Femur (tissue), 1 donor: ENCODE measurements at regions not wholly inside any gene's neighbourhood (a gene's known extent, or its start where the extent isn't known, plus 50 kb on each side); places are given as distances from the start of the nearest gene placed in this dataset.
"Not testable (repeated sequence)": the region's sequence is repeated elsewhere in the genome, so short reads cannot be mapped to it uniquely, and the experiment has no call there.

Experiments used
- DNase-seq: peaks from one replicate; pipeline ENCODE4 v3.0.0-alpha.2; 2017

DNA sequence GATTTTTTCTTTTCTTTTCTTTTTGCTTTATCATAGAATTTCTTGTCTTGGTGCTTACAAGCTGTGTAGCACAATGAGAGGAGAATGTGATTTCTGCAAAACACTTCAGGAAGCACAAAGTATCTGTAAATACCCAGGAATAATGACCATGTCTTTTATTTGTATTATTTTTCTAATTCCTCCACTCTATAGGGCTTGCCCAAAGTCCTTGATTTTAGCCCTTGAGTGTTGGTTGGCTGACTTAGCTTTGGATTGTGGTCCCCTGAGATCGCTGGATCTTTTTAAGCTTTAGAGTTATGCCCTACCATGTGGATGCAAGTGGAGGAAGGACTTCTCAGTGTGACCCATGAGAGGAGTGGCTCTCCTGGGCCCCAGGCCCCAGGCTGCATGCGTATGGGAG is 52.2 kb downstream of the HOXC4 start:
- DNase-seq: not testable (repeated sequence)

DNA sequence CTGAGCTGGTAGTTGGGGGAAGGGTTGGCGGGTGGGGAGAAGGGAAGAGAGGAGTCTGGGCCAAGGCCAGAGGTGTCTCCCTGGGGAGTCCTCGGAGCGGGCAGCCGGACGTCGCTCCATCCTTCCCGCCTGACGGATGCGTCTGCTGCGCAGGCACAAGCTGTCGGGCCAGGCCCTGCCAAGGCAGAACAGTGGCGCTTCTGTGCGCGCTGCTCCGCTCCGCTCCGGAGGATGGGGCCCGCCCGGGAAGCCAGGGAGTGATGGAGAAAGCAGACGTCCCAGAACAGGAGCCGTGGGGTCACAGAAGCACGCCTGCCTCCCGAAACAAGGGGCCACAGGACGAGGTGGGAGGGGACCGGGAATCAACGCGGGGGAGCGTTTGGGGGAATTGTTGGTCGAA is 52.6 kb downstream of the HOXC4 start:
- DNase-seq: peak; percentile 49

DNA sequence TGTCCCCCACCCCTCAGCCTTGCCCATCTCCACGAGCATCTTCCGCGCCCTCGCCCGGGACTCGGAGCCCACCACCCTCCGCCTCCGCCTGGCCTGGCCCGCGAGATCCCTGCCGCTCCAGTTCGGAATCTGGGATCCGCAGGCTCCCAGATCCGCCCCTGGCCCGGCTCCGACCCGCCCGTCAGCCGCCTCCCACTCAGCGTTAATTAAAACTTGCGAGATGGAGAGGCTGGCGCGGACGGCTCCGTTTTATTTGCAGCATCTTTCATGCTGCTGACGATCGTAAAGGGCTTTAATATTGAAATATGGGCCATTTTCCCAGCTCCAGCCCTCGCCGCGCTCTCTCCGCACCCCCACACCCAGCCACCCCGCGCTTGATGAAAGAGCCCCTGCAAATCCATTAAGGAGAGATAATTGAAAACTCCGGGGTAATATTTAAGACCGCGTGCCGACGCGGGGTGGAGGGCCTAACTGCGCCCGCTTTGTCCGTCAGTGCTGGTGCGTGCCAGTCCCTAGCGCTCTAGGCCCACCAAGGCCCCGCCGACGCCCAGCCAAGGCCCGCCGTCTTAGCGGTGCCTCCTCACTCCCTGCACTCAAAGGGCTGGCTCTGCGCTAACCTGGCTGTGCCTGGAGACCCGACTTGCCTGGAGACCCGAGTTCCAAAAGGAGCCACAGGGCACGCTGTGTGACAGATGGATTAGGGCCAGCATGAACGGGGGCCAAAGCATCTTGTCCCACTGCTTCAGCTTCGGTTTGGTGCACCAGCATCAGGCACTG is 53.4 kb downstream of the HOXC4 start:
- DNase-seq: not testable (repeated sequence)

DNA sequence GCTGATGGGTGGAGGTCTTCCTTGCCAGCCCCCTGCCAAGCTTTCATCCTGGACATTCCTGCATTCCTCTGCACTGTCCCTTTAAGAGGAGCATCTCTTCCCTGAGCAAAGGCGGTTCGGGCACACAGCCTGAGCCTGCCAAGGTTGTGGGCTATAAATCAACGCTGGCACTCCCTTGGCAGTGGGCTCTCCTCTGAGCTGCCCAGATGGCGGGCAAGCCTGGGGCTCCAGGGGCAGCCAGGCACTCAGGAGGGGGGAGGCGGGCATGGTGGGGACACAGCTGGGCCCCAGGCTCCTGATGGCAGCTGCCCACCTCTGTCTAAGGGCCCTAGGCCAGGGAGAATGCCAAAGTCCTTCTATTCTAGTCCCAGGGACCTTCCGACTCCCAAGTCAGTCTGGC is 58.7 kb downstream of the HOXC4 start:
- peak; percentile 72 for DNase-seq

DNA sequence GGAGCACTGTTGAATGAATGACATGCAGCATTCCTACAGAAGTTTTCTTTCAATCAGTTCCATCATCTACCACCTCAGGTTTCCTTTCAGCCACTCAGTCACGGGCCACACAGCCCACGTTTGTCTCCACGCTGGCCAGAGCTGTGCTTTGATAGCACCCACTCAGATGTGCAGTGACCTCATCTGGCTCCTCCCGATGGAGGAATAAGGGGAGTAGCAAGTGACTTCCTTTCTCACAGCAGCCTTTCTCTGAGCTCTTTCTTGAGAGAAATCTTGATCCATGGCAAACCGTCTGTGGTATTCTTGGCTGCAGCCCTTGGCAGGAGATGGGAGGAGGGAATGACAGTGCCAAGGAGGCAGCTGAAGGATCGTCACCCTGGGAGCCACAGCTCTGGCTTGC is 62.4 kb downstream of the HOXC4 start:
- peak; percentile 29 for DNase-seq

DNA sequence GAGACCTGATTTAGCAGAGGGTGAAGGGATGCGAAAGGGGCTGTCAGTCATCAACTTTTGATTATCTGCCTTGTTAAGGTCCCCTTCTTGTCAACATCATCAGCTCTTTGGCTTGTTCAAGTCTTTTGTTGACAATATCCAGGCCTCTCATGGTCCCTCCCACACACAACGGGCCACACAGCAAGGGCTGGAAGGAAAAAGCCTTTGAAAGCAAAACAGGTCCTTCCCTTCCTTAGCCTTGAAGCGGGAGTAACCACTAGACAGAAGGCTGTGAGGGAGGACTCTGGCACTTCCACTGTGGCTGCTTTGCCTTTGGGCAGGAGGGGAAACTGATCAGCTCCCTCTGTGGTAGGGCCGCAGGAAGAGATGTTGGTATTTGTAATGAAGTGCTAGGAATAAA is 63.8 kb downstream of the HOXC4 start:
- DNase-seq: not testable (repeated sequence)

DNA sequence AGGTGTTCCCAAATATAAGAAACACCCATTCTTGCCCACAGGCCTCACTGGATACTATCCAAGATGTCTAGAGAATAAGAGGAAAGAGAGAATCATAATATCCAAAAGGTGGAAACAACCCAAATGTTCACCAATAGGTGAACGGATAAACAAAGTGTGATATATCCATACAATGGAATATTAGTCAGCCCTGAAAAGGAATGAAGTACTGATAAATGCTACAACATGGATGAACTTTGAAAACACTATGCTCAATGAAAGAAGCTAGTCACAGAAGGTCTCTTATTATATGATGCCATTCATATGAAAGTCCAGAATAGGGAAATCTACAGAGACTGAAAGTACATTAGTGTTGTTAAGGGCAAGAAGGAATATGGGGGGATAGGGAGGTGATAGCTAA is 65.4 kb downstream of the HOXC4 start:
- not testable (repeated sequence) for DNase-seq

DNA sequence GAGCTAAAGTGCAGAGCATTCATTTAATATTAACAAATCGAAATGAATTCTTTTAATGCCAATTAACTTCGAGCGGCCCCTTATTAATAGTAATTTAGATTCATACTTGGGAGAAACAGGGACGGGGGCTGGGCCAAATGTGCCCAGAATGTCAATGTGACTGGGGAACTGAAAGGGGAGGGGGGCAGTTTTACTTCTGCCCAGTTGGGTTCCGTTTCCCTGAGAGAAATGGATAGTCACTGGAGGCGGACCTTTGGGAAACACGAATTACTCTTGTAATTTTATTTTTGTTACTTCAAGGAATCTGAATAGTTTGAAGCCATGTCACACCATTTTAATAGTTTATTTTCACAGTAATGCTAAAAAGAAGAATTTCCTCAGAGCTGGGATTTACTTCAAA is 64.8 kb downstream of the SMUG1 start:
- not testable (repeated sequence) for DNase-seq

DNA sequence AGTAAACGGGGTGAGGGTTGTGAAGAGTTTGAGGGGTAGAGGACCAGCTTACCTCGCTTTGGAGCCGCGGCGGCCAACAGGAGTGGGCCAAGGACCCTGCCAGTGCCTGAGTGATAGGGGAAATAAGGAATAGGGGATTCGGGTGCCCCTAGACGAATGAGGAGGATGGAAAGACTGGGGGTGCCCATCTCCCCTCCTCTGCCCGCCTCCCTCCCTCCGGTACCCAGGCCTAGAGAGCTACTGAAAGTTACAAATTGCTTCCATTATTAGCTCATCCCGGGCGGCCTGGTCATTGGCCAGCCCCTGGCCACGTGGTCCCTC is 63.1 kb downstream of the SMUG1 start:
- DNase-seq: not testable (repeated sequence)

DNA sequence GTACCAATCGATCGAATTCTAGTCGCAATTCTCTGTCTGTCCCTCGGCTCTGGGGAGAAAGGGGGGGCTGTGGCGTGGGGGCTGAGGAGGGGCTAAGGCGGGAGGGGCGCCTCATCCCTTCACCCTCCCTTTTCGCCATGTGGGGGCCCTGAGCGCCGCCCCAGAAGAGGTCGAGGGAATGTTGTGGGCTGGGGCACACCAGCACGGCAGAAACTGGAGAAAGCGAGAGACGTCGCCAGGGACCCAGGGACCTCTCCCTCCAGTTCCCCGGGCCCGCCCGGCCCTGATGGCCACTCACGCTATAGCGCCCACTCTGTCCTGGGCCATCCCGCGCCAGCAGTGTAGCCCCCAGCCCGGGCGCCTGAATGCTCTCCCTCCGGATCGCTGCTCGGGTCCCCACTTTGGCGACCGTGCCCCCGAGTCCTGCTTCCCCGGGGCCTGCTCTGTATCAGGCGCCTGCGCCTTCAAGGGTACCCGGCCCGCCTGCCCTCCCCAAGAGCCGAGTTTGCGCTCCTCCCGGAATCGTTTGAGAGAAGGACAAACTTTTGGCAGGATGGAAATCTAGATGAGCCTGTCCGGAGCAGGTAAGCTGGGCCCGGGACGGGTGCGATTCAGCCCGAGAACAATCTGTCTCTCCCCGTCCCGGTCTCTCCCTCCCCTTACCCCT is 62.6 kb downstream of the SMUG1 start:
- DNase-seq: peak; percentile 66

DNA sequence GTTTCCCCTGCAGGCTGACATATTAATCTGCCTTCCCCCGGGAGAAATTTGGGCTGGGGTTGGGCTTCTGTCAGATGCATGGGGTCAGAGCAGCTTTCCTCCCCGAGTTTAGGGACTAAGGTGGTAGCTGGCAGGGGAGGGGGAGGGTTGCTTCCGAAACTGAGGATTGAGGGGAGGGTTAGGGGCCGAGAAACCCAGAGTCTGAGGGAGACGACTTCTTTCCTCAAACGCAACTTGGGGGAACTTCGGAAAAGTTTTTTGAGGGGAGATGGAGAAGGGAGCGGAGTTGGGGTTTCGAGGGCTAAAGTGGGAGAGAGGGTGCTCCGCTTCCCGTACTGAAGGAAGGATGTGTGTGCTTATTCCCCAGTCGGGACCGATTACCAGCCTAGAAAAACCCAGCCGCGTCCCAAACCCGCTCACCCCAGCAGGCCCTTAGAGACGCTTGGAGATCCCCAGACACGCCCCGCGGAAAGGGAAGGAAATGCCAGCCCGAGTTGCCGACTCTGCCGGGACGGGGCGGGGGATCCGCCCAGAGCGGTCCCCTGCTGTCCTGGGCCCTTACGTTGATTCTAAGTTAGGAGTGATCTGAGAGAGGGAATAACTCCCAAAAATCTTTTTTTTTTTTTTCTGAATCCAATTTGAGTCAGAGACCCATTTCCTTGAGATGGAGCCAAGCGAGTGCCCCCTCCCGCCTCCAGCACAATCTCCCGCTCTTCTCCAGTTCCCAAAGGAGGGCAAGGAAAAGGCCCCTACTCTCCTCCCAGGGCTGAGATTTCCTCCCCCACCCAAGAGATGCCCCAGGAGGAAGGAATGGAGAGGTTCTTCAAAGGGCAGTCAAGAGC is 61.9 kb downstream of the SMUG1 start:
- DNase-seq: peak; percentile 78

DNA sequence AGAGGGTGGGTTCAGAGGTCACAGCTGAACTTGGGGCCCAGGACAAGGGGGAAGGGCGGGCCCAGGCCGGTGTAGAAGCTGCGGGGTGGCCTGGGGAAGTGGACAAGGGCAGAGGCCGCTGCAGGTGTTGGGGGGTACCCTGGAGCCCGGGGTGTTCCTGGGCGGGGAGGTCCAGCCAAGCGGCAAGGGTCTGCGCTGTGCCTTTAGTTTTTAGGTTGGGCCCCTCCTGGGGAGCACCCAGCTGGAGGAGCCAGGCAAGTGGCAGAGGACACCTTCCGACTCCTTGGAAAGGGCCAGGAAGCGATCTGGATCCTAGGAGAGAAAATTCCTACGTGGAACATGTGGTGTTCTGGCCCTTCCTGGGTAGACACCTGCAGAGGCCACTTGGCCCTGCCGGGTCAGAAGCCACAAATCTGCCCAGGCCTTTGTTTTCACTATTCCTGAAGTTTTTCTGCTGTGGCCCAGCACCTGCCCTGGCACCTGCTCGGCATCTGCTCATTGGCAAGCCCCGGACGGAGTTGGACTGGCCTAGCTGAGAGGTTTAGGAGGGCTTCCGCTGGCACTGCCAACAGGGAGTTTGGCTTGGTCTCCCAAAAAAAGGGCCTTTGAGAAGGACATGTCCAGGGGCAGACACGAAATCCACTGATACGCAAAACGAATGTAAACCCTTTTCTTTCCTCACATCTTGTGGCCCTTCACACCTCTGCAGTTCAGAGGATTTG is 61.1 kb downstream of the SMUG1 start:
- DNase-seq: no peak

DNA sequence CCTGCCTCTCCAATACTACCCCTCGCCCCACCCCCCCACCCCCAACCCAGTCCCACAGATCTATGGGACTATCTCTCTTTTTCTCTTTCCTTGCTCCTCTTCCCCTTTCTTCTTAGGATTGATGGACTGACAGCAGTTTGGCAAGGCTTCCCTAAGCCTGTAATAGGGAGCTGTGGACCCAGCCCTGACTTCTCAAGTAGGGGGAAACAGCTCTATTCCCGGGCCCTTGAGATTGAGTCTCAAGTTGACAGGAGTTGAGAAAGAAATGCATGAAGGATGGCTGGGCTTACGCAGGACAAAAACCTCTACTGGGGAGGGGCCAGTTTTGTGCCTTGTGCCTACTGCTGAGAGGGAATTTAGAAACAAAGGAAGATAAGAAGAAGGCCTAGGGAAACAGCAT is 60.4 kb downstream of the SMUG1 start:
- no peak for DNase-seq

DNA sequence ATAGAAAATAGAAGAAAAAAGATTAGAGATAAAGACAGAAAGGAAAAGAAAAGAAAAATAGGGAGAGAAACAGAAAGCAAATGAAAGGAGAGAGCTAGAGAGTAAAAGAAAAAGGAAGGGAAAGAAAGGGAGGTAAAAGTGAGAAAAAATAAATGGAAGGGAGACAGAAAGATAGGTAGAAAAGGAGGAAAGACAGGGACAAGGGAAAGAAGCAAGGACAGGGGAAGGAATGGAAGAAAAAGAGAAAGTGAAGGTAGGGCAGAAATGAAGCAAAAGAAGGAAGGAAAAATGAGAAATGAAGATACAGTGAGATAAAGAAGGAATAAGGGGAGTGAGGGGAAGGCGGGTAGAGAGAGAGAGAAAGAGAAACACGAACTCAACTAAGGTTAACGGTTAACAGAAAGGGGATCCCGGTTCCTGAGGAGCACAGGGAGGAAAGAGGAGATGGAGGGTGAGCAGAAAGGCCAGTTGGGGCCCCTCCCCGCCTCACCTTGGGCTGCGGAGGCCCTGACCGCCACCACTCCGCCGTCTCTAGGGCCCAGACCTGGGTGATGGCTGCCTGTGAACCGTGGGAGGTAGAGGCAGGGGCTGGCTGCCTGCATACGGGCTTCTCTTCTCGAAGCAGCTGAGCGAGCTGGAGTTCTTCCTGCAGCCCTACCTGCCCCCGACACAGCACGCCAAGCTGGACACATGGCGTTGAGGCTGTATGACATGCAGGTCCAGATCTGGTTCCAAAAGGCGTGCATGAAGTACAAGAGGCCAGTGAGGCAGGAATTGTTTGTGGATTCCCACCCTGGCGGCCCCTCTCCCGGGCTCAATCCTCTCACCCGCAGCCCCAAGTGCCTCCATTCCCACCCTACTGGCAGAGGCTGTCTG is 59.5 kb downstream of the SMUG1 start:
- DNase-seq: no peak
